Activated CD4-positive, alpha-beta T cell treated with anti-CD3 and anti-CD28 coated beads for 36 hours (primary cell): ENCODE measurements at regions not wholly inside any gene's neighbourhood (a gene's known extent, or its start where the extent isn't known, plus 50 kb on each side); places are given as distances from the start of the nearest gene placed in this dataset.
A peak's percentile ranks its signal among the peaks of the same experiment; 100 is the strongest.

Experiments used
- ATAC-seq: fragments of 200-7000 bp; cut with Tn5 transposase; one replicate; pipeline ENCODE4 v1.10.0; 2021; ENCODE audit warnings: mild to moderate bottlenecking, moderate library complexity
- CTCF ChIA-PET: fragments of 350-600 bp; sonication (Branson Sonifier 250); formaldehyde crosslinking; loops from one replicate; lab custom pipeline; 2021; ENCODE audit warnings: antibody characterized with exemption; lab: Charles Lee
- POLR2A ChIA-PET: fragments of 350-600 bp; sonication (Branson Sonifier 250); formaldehyde crosslinking; loops from one replicate; lab custom pipeline; 2021; ENCODE audit warnings: antibody characterized with exemption, inconsistent platforms; lab: Charles Lee
- DNase-seq: peaks from one replicate; pipeline ENCODE4 v3.0.0-alpha.2; 2020
- H3K27ac Mint-ChIP-seq: one replicate; pipeline ENCODE4 v1.8.0; 2021; ENCODE audit warnings: mixed read lengths
- H3K27me3 Mint-ChIP-seq: one replicate; pipeline ENCODE4 v1.8.0; 2021; ENCODE audit warnings: mixed read lengths
- H3K36me3 Mint-ChIP-seq: one replicate; pipeline ENCODE4 v1.8.0; 2021; ENCODE audit warnings: low read depth, mixed read lengths
- H3K4me1 Mint-ChIP-seq: one replicate; pipeline ENCODE4 v1.8.0; 2021; ENCODE audit warnings: mixed read lengths
- H3K4me3 Mint-ChIP-seq: one replicate; pipeline ENCODE4 v1.8.0; 2021; ENCODE audit warnings: mild to moderate bottlenecking, moderate library complexity, mixed read lengths
- H3K9me3 Mint-ChIP-seq: one replicate; pipeline ENCODE4 v1.8.0; 2021; ENCODE audit warnings: low read depth, mixed read lengths
- intact Hi-C, 2 experiments: fragments of 100-400 bp; cut with DNase I in 1 of 2; cut with micrococcal nuclease in 1 of 2; formaldehyde crosslinking; loops; one replicate each; pipeline versions ENCODE4 v1.14.2 to v1.15.1; 2022 to 2024; cut with DNase I, micrococcal nuclease

GRCh38 chr22:22158965-22159364, 85.6 kb upstream of the VPREB1 start:
- Mint-ChIP-seq H3K9me3 (no peaks in the 10 kb centered on the region), H3K27me3 (peaks cover 3% of the 10 kb centered on the region), H3K36me3 (no peaks in the 10 kb centered on the region), H3K4me3 (no peak overlapping the region), H3K4me1 (peaks cover 4% of the 10 kb centered on the region), H3K27ac (no peak overlapping the region)
- DNase-seq (no peak), ATAC-seq (no peak)
- intact Hi-C loops, result no loop called here
- CTCF ChIA-PET, result interaction anchor here (0.6 to 2.6 kb wide), 3 partner anchors 31 to 177 kb away, joined by 3 to 9 read pairs (median 4); no protein-coding TSS in a partner anchor
- POLR2A ChIA-PET, result interaction anchor here (0.6 kb wide), 1 partner anchor 242 kb away, joined by 9 read pairs; no protein-coding TSS in a partner anchor

DNA sequence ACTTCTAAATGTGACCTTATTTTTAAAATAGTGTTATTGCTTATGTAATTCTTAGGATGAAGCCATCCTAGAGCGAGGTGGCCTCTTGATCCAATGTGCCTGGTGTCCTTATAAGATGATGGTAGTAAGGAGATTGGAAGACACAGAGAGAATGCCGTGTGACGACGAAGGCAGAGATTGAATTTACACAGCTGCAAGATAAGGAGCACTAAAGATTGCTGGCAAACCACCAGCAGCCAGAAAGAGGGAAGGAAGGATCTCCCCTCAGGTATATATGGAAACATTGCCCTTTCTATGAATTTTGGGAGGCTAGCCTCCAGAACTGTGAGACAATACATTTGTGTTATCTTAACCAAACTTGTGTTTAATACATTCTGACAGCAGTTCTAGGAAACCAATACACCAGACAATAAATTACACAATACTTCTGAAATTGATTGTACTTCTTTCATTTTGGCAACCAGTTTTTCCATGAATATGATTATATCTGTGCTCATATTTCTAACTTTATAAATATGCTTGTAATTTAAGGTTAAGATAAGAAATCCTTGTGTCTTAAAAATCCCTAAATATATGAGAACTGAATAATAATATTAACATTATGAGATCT, 86.3 kb upstream of the VPREB1 start:
- H3K27me3 Mint-ChIP-seq, result peaks cover 3% of the 10 kb centered on the region
- POLR2A ChIA-PET, result no interaction called here

GRCh38 chr22:22157348-22157725, 87.2 kb upstream of the VPREB1 start:
- H3K36me3 Mint-ChIP-seq, result no peaks in the 10 kb centered on the region
- CTCF ChIA-PET, result interaction anchor here (0.5 to 2.6 kb wide), 18 partner anchors 10 to 376 kb away, joined by 3 to 15 read pairs (median 4); no protein-coding TSS in a partner anchor
- DNase-seq, result no peak
- no peak for ATAC-seq
- peaks cover 4% of the 10 kb centered on the region for H3K4me1 Mint-ChIP-seq
- intact Hi-C loops, result loop anchor here in 1 of 2 experiments (2.0 kb wide), 2 partner anchors 37 to 97 kb away; no protein-coding TSS in a partner anchor
- no peaks in the 10 kb centered on the region for H3K9me3 Mint-ChIP-seq
- H3K4me3 Mint-ChIP-seq, result no peak overlapping the region
- POLR2A ChIA-PET, result no interaction called here
- no peak overlapping the region for H3K27ac Mint-ChIP-seq
- peaks cover 3% of the 10 kb centered on the region for H3K27me3 Mint-ChIP-seq

More for the DNA sequence above, 86.3 kb upstream of the VPREB1 start:
- intact Hi-C loops, result no loop called here
- H3K4me1 Mint-ChIP-seq, result peaks cover 4% of the 10 kb centered on the region
- no peaks in the 10 kb centered on the region for H3K9me3 Mint-ChIP-seq
- DNase-seq (no peak), ATAC-seq (no peak)
- H3K4me3 Mint-ChIP-seq, result no peak overlapping the region
- H3K36me3 Mint-ChIP-seq, result no peaks in the 10 kb centered on the region
- CTCF ChIA-PET, result interaction anchor here (0.7 to 2.6 kb wide), 13 partner anchors 10 to 163 kb away, joined by 3 to 15 read pairs (median 5); no protein-coding TSS in a partner anchor
- H3K27ac Mint-ChIP-seq, result no peak overlapping the region

DNA sequence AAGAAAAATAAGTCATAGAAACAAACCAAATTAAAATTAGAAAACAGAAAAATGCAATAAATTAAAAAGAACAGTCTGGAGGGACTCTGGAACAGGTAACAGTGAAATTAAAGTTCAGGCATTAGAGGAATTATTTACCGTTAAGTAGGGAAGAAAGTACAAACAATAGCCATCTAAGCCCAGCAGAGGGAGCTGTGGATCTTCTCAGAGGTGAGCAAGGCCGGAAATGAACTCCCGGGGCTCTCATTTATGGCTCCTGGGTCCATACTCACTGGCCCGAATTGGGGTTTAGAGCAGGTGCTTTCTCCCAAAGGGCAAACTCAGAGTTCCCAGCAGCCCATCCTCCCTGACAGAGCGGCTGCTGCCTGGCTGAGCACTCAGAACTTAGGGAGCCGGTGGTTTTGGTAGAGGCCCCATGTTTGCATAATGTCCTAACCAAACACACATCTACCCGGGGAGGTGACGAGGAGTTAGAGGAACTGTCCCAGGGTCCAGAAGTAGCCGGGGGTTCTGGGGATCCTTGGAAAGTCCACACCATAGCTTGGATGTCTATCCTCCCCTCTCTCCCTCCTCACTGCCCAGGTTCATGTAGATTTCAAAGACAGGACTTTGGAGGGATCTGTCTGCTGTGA, 87.8 kb upstream of the VPREB1 start:
- peak; percentile 94 for ATAC-seq
- ChIA-PET POLR2A (no interaction called here), CTCF (interaction anchor here (0.5 to 2.6 kb wide), 16 partner anchors 12 to 376 kb away, joined by 3 to 15 read pairs (median 4); no protein-coding TSS in a partner anchor)
- Mint-ChIP-seq H3K36me3 (no peaks in the 10 kb centered on the region), H3K4me1 (peaks cover 4% of the 10 kb centered on the region), H3K4me3 (no peak overlapping the region), H3K9me3 (no peaks in the 10 kb centered on the region), H3K27me3 (peaks cover 7% of the 10 kb centered on the region), H3K27ac (no peak overlapping the region)
- intact Hi-C loops, result loop anchor here in 1 of 2 experiments (1.0 to 2.0 kb wide), 3 partner anchors 38 to 175 kb away; partner anchors contain the start of gene TOP3B
- DNase-seq, result peak; percentile 82

DNA sequence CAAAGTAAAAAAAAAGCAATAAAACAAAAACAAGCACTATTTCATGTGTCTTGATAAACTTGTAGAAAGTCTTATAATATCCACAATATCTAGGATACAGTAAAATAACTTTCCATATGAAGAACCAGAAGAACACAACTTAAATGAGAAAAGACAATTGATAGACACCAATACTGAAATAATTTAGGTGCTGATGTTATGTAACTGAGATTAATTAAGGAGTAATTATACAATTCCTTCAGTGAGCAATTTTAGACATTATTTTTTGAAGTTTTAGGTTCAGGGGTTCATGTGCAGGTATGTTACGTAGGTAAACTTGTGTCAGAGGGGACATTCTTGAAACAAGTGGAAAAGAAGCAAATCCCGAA, 88.3 kb upstream of the VPREB1 start:
- ATAC-seq (no peak), DNase-seq (no peak)
- CTCF ChIA-PET, result interaction anchor here (0.9 to 2.5 kb wide), 7 partner anchors 12 to 95 kb away, joined by 3 to 15 read pairs (median 7); no protein-coding TSS in a partner anchor
- peaks cover 11% of the 10 kb centered on the region for H3K27me3 Mint-ChIP-seq
- POLR2A ChIA-PET, result no interaction called here
- H3K36me3 Mint-ChIP-seq, result no peaks in the 10 kb centered on the region
- intact Hi-C loops, result loop anchor here in 1 of 2 experiments (1.0 to 2.0 kb wide), 3 partner anchors 38 to 174 kb away; partner anchors contain the start of gene TOP3B
- no peak overlapping the region for H3K4me3 Mint-ChIP-seq
- peaks cover 4% of the 10 kb centered on the region for H3K4me1 Mint-ChIP-seq
- no peaks in the 10 kb centered on the region for H3K9me3 Mint-ChIP-seq
- H3K27ac Mint-ChIP-seq, result no peak overlapping the region

GRCh38 chr22:22155607-22156006, 89.0 kb upstream of the VPREB1 start:
- ATAC-seq (no peak), DNase-seq (no peak)
- no peaks in the 10 kb centered on the region for H3K36me3 Mint-ChIP-seq
- no peak overlapping the region for H3K4me3 Mint-ChIP-seq
- peaks cover 4% of the 10 kb centered on the region for H3K4me1 Mint-ChIP-seq
- H3K27me3 Mint-ChIP-seq, result peaks cover 11% of the 10 kb centered on the region
- no peaks in the 10 kb centered on the region for H3K9me3 Mint-ChIP-seq
- ChIA-PET CTCF (interaction anchor here (0.6 to 1.6 kb wide), 3 partner anchors 54 to 270 kb away, joined by 3 to 6 read pairs (median 4); no protein-coding TSS in a partner anchor), POLR2A (no interaction called here)
- intact Hi-C loops, result loop anchor here in 1 of 2 experiments (1.0 to 2.0 kb wide), 3 partner anchors 39 to 173 kb away; partner anchors contain the start of gene TOP3B
- H3K27ac Mint-ChIP-seq, result no peak overlapping the region

DNA sequence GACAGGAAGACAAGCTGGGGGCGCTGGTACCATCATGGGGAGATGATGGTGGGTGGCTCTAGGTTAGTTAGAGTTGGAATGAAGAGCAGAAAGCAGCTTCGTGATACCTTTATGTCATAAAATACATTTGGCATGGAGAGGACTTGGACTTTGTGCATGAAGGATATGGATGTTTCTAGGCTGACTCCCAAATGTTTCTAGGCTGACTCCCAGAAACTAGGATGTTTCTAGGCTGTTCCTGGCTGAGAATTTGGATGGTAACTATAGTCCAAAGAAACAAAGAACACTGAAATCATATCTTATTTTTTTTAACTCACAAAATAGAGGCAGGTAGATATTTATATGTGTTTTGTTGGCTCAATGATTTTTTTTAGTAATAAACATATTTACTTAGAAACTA, 89.4 kb upstream of the VPREB1 start:
- Mint-ChIP-seq H3K36me3 (no peaks in the 10 kb centered on the region), H3K27ac (no peak overlapping the region), H3K9me3 (no peaks in the 10 kb centered on the region), H3K4me3 (no peak overlapping the region), H3K4me1 (peaks cover 4% of the 10 kb centered on the region), H3K27me3 (peaks cover 14% of the 10 kb centered on the region)
- ATAC-seq (no peak), DNase-seq (no peak)
- ChIA-PET POLR2A (interaction anchor here (0.7 kb wide), 1 partner anchor 24 kb away, joined by 3 read pairs; no protein-coding TSS in a partner anchor), CTCF (interaction anchor here (0.6 to 1.6 kb wide), 3 partner anchors 55 to 271 kb away, joined by 3 to 6 read pairs (median 4); no protein-coding TSS in a partner anchor)
- intact Hi-C loops, result no loop called here

DNA sequence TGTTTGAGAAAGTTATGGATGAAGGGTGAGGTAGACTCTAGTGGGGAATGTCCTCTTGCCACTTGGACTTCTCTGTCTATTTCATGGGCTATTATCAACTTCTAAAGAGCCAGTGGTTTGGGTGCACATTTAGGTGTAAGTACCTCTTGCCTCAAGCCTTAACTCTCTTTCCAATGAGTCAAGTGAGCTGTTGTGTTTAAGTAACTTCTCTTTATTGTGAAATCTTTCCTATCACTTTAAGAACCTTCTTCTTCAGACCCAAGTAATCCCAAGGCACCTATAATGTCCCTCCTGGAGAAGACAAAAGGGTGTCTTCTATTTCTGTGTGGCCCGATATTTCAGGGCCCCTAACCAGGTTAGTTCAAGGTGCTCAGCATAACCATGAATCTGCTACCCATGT, 90.5 kb upstream of the VPREB1 start:
- no peak for ATAC-seq
- no peak for DNase-seq
- H3K27me3 Mint-ChIP-seq, result peaks cover 19% of the 10 kb centered on the region
- no peaks in the 10 kb centered on the region for H3K36me3 Mint-ChIP-seq
- no peak overlapping the region for H3K27ac Mint-ChIP-seq
- no peaks in the 10 kb centered on the region for H3K9me3 Mint-ChIP-seq
- H3K4me1 Mint-ChIP-seq, result peaks cover 4% of the 10 kb centered on the region
- POLR2A ChIA-PET, result no interaction called here
- intact Hi-C loops, result loop anchor here in 1 of 2 experiments (5.0 kb wide), 1 partner anchor 52 kb away; no protein-coding TSS in a partner anchor
- H3K4me3 Mint-ChIP-seq, result no peak overlapping the region
- CTCF ChIA-PET, result interaction anchor here (1.6 kb wide), 1 partner anchor 83 kb away, joined by 6 read pairs; no protein-coding TSS in a partner anchor

- ChIA-PET CTCF (interaction anchor here (1.0 to 1.2 kb wide), 3 partner anchors 9 to 170 kb away, joined by 3 read pairs; no protein-coding TSS in a partner anchor), POLR2A (no interaction called here)
- H3K4me1 Mint-ChIP-seq, result no peaks in the 10 kb centered on the region
- ATAC-seq, result no peak
- no peaks in the 10 kb centered on the region for H3K9me3 Mint-ChIP-seq
- H3K4me3 Mint-ChIP-seq, result no peak overlapping the region
- intact Hi-C loops, result loop anchor here in 1 of 2 experiments (5.0 kb wide), 1 partner anchor 49 kb away; no protein-coding TSS in a partner anchor
- DNase-seq, result no peak
- peaks cover 33% of the 10 kb centered on the region for H3K27me3 Mint-ChIP-seq
- H3K27ac Mint-ChIP-seq, result no peak overlapping the region
- no peaks in the 10 kb centered on the region for H3K36me3 Mint-ChIP-seq
Observed at GRCh38 chr22:22151308-22151707, 93.3 kb upstream of the VPREB1 start.

- POLR2A ChIA-PET, result no interaction called here
- H3K27ac Mint-ChIP-seq, result no peak overlapping the region
- H3K4me1 Mint-ChIP-seq, result no peaks in the 10 kb centered on the region
- ATAC-seq, result no peak
- peaks cover 33% of the 10 kb centered on the region for H3K27me3 Mint-ChIP-seq
- CTCF ChIA-PET, result interaction anchor here (1.0 to 1.2 kb wide), 3 partner anchors 8 to 171 kb away, joined by 3 read pairs; no protein-coding TSS in a partner anchor
- H3K9me3 Mint-ChIP-seq, result no peaks in the 10 kb centered on the region
- H3K36me3 Mint-ChIP-seq, result no peaks in the 10 kb centered on the region
- no peak for DNase-seq
- H3K4me3 Mint-ChIP-seq, result no peak overlapping the region
- intact Hi-C loops, result loop anchor here in 1 of 2 experiments (5.0 kb wide), 1 partner anchor 48 kb away; no protein-coding TSS in a partner anchor
Observed at GRCh38 chr22:22150457-22150856, 94.1 kb upstream of the VPREB1 start.

- no peaks in the 10 kb centered on the region for H3K4me1 Mint-ChIP-seq
- DNase-seq, result no peak
- intact Hi-C loops, result no loop called here
- CTCF ChIA-PET, result interaction anchor here (1.0 kb wide), 1 partner anchor 12 kb away, joined by 3 read pairs; no protein-coding TSS in a partner anchor
- ATAC-seq, result no peak
- H3K36me3 Mint-ChIP-seq, result no peaks in the 10 kb centered on the region
- H3K9me3 Mint-ChIP-seq, result no peaks in the 10 kb centered on the region
- no peak overlapping the region for H3K4me3 Mint-ChIP-seq
- POLR2A ChIA-PET, result no interaction called here
- H3K27ac Mint-ChIP-seq, result no peak overlapping the region
- peaks cover 33% of the 10 kb centered on the region for H3K27me3 Mint-ChIP-seq
Observed at GRCh38 chr22:22148905-22149304, 95.7 kb upstream of the VPREB1 start.
